Smooth muscle cell (in vitro differentiated cells): ENCODE measurements at regions not wholly inside any gene's neighbourhood (a gene's known extent, or its start where the extent isn't known, plus 50 kb on each side); places are given as distances from the start of the nearest gene placed in this dataset.

ENCODE experiments used
- DNase-seq: peaks from one replicate; lab custom pipeline; 2025; ENCODE audit not compliant: unreplicated experiment; lab: John Stamatoyannopoulos, UW
- H2AFZ ChIP-seq: fragments of 200-600 bp; sonication (generic); 2 replicates; pipeline ENCODE4 v1.6.0; 2016; ENCODE audit warnings: antibody characterized with exemption, low read depth, mild to moderate bottlenecking
- H3F3A ChIP-seq: fragments of 200-600 bp; sonication (generic); 2 replicates; pipeline ENCODE4 v1.6.0; 2017; ENCODE audit warnings: antibody characterized with exemption, low read depth
- H3K27ac ChIP-seq: fragments of 200-600 bp; sonication (generic); 2 replicates; pipeline ENCODE4 v1.5.1; 2016; ENCODE audit warnings: low read depth, mild to moderate bottlenecking
- H3K27me3 ChIP-seq: fragments of 200-600 bp; sonication (generic); 2 replicates; pipeline ENCODE4 v1.6.1; 2016; ENCODE audit warnings: low read depth, mild to moderate bottlenecking
- H3K36me3 ChIP-seq: fragments of 200-600 bp; sonication (generic); 2 replicates; pipeline ENCODE4 v1.5.1; 2016; ENCODE audit warnings: low read depth
- H3K4me1 ChIP-seq: fragments of 200-600 bp; sonication (generic); 2 replicates; pipeline ENCODE4 v1.5.1; 2016; ENCODE audit warnings: low read depth
- H3K4me2 ChIP-seq: fragments of 200-600 bp; sonication (generic); 2 replicates; pipeline ENCODE4 v1.6.0; 2016; ENCODE audit warnings: mild to moderate bottlenecking
- H3K4me3 ChIP-seq: fragments of 200-600 bp; sonication (generic); 2 replicates; pipeline ENCODE4 v1.5.1; 2016; ENCODE audit warnings: mild to moderate bottlenecking
- H3K79me2 ChIP-seq: fragments of 200-600 bp; sonication (generic); 2 replicates; pipeline ENCODE4 v1.6.0; 2016; ENCODE audit warnings: low read depth, mild to moderate bottlenecking
- H3K9ac ChIP-seq: fragments of 200-600 bp; sonication (generic); 2 replicates; pipeline ENCODE4 v1.6.0; 2016; ENCODE audit warnings: low read depth
- H3K9me3 ChIP-seq: fragments of 200-600 bp; sonication (generic); replicated peaks from 2 replicates; pipeline ENCODE4 v1.5.1; 2016; ENCODE audit warnings: low read depth
- H4K20me1 ChIP-seq: fragments of 200-600 bp; sonication (generic); 2 replicates; pipeline ENCODE4 v1.6.0; 2016; ENCODE audit warnings: low read depth
- WGBS: methylation state at CpG from one replicate; pipeline ENCODE4 v1.1.7; 2016; ENCODE audit warnings: low lambda C conversion rate; 5-methylcytosine and 5-hydroxymethylcytosine counted together
- TF ChIP-seq, protein P1 (sequence below): fragments of 200-600 bp; sonication (generic); IDR thresholded peaks from 2 replicates; pipeline ENCODE4 v1.5.1; 2017; ENCODE audit warnings: borderline replicate concordance, mild to moderate bottlenecking, antibody characterized with exemption; ENCODE audit not compliant: insufficient read depth, poor library complexity, severe bottlenecking

DNA sequence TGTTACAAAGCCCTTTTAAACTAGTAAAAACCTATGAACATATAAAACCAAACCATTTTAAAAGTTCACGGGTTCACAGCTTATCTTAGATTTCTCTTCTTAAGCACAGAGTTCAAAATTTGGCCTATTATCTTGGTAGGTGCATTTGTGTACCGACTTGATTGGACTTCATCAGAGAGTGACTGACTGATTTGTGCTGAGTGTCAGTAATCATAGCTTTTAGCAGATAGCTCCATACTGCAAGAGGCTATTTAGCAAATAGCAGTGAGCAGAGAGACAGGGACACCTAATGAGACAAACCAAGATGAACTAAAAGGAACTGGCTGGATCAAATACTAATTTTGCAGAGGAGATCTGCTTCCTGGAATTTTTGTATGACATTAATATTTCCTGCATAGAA, 274.5 kb downstream of the PRR16 start:
- Histone ChIP-seq H3K4me2 (no peak overlapping the region), H2AFZ (no peak overlapping the region), H3K27me3 (no peaks in the 10 kb centered on the region), H3K36me3 (no peaks in the 10 kb centered on the region), H3F3A (no peaks in the 10 kb centered on the region), H3K9ac (no peak overlapping the region), H4K20me1 (no peaks in the 10 kb centered on the region), H3K79me2 (no peaks in the 10 kb centered on the region), H3K9me3 (no peaks in the 10 kb centered on the region), H3K4me1 (no peaks in the 10 kb centered on the region), H3K27ac (no peak overlapping the region), H3K4me3 (no peak overlapping the region)
- TF ChIP-seq, protein P1, sequence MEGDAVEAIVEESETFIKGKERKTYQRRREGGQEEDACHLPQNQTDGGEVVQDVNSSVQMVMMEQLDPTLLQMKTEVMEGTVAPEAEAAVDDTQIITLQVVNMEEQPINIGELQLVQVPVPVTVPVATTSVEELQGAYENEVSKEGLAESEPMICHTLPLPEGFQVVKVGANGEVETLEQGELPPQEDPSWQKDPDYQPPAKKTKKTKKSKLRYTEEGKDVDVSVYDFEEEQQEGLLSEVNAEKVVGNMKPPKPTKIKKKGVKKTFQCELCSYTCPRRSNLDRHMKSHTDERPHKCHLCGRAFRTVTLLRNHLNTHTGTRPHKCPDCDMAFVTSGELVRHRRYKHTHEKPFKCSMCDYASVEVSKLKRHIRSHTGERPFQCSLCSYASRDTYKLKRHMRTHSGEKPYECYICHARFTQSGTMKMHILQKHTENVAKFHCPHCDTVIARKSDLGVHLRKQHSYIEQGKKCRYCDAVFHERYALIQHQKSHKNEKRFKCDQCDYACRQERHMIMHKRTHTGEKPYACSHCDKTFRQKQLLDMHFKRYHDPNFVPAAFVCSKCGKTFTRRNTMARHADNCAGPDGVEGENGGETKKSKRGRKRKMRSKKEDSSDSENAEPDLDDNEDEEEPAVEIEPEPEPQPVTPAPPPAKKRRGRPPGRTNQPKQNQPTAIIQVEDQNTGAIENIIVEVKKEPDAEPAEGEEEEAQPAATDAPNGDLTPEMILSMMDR, result no peak
- WGBS, result 85% methylated on average over 2 of the region's 2 CpGs
- DNase-seq, result no peak

DNA sequence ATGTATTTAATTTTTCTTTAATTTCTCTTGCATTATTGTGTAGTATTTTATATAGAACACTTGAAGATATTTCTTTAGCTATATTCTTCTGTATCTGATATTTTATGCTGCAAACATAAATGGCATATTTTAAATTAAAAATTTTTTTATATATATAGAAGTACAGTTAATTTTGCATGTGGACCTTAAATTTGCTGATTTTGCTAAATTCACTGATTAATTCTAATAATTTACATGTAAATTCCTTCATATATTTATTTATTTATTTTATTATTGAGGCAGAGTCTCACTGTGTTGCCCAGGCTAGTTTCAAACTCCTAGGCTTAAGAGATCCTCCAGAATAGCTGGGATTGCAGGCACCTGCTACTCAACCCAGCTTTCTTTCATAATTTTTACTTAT, 276.9 kb downstream of the PRR16 start:
- Histone ChIP-seq H3K79me2 (no peaks in the 10 kb centered on the region), H3K9me3 (no peaks in the 10 kb centered on the region), H4K20me1 (no peaks in the 10 kb centered on the region), H3K4me2 (no peak overlapping the region), H3K27me3 (no peaks in the 10 kb centered on the region), H3K27ac (no peak overlapping the region), H3K4me3 (no peak overlapping the region), H3K36me3 (no peaks in the 10 kb centered on the region), H2AFZ (no peak overlapping the region), H3K9ac (no peak overlapping the region), H3K4me1 (no peaks in the 10 kb centered on the region), H3F3A (no peaks in the 10 kb centered on the region)
- no peak for DNase-seq
- TF ChIP-seq, protein P1, result no peak

DNA sequence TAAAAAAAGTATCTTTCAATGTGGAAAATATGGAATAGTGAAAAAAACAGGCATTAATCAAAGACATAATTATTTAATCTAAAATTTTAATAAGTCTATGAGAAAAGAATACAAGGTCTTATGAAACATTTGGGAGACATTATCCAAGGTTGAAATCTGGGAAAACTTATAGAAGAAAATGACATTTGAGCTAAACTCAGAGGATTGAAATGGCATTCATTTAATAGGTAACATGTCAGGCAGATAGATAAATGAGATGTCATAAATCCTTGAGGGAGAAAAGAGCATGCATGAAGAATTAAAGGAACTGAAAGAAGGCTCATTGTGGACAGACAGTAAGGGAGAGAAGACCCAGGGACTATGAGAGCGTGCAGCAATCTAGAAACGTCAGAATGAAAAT, 284.4 kb downstream of the PRR16 start:
- no peak for DNase-seq
- Histone ChIP-seq H3K27ac (no peak overlapping the region), H4K20me1 (no peaks in the 10 kb centered on the region), H3K9ac (no peak overlapping the region), H3K79me2 (no peaks in the 10 kb centered on the region), H3K4me2 (no peak overlapping the region), H3F3A (no peaks in the 10 kb centered on the region), H3K36me3 (no peaks in the 10 kb centered on the region), H3K4me1 (no peaks in the 10 kb centered on the region), H3K4me3 (no peak overlapping the region), H2AFZ (no peak overlapping the region), H3K27me3 (no peaks in the 10 kb centered on the region), H3K9me3 (no peaks in the 10 kb centered on the region)
- 77% methylated on average over 2 of the region's 2 CpGs for WGBS
- TF ChIP-seq, protein P1, result no peak

DNA sequence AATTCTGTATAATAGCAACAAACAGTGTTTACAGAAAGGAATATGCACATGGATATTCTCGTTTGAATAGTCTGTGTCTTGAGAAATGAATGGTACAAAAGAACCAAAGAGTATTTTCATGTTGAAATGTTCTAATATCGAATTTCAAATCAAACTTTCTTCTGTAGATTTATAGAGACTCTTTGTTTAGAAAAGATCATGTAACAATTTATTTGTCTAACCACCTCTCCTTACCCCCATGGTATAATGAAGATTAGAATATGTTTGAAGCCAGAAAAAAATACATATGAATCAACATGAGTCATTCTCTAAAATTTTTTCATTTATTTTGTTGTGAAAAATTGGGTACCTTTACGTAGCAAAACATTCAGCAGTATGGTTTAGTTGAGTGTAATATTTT, 285.6 kb downstream of the PRR16 start:
- H3K9ac ChIP-seq, result no peak overlapping the region
- no peak overlapping the region for H3K27ac ChIP-seq
- no peaks in the 10 kb centered on the region for H3K36me3 ChIP-seq
- H3K79me2 ChIP-seq, result no peaks in the 10 kb centered on the region
- no peak for DNase-seq
- no peak overlapping the region for H3K4me2 ChIP-seq
- no peaks in the 10 kb centered on the region for H3K4me1 ChIP-seq
- no peaks in the 10 kb centered on the region for H4K20me1 ChIP-seq
- no peaks in the 10 kb centered on the region for H3K27me3 ChIP-seq
- no peak overlapping the region for H3K4me3 ChIP-seq
- WGBS, result 86% methylated on average over 3 of the region's 3 CpGs
- H2AFZ ChIP-seq, result no peak overlapping the region
- TF ChIP-seq, protein P1, result no peak
- H3K9me3 ChIP-seq, result no peaks in the 10 kb centered on the region
- H3F3A ChIP-seq, result no peaks in the 10 kb centered on the region
